ENCODE measurements at regions not wholly inside any gene's neighbourhood (a gene's known extent, or its start where the extent isn't known, plus 50 kb on each side); places are given as distances from the start of the nearest gene placed in this dataset.

GRCh38 chr14:28468191-28469151 is 298.1 kb upstream of the FOXG1 start:
- TF ChIP-seq CTCF (IDR thresholded peaks at IDR 0.05; ENCODE audit: low read depth, low read length): no peak
- Histone ChIP-seq H3K4me1 (ENCODE audit: low read depth) (peaks cover 11% of the 10 kb centered on the region), H3K27me3 (no peaks in the 10 kb centered on the region), H3K9me3 (ENCODE audit: low read depth) (no peaks in the 10 kb centered on the region), H3K27ac (peak overlapping the region; percentile 30), H3K4me3 (no peak overlapping the region), H3K36me3 (no peaks in the 10 kb centered on the region)
- peak in 1 of 2 donors; percentile 31 for DNase-seq (ENCODE audit: low read depth in 1 of 2, low spot score in 1 of 2)

- H3K4me3 ChIP-seq: no peak overlapping the region
These were observed 284.1 kb upstream of the FOXG1 start for GRCh38 chr14:28482251-28483040.

GRCh38 chr14:28483506-28483905 is 283.1 kb upstream of the FOXG1 start:
- Histone ChIP-seq H3K4me1 (ENCODE audit: low read depth) (no peaks in the 10 kb centered on the region), H3K4me3 (no peak overlapping the region), H3K9me3 (ENCODE audit: low read depth) (no peaks in the 10 kb centered on the region), H3K27ac (no peak overlapping the region), H3K27me3 (no peaks in the 10 kb centered on the region), H3K36me3 (no peaks in the 10 kb centered on the region)
- DNase-seq (ENCODE audit: low read depth in 1 of 2, low spot score in 1 of 2): no peak
- no peak for TF ChIP-seq CTCF (IDR thresholded peaks at IDR 0.05; ENCODE audit: low read depth, low read length)

More at GRCh38 chr14:28482251-28483040, 284.1 kb upstream of the FOXG1 start:
- no peaks in the 10 kb centered on the region for H3K9me3 ChIP-seq (ENCODE audit: low read depth)
- H3K27me3 ChIP-seq: no peaks in the 10 kb centered on the region
- no peaks in the 10 kb centered on the region for H3K4me1 ChIP-seq (ENCODE audit: low read depth)
- H3K36me3 ChIP-seq: no peaks in the 10 kb centered on the region
- no peak overlapping the region for H3K27ac ChIP-seq
- DNase-seq (ENCODE audit: low read depth in 1 of 2, low spot score in 1 of 2): no peak
- TF ChIP-seq CTCF (IDR thresholded peaks at IDR 0.05; ENCODE audit: low read depth, low read length): no peak

GRCh38 chr14:28488684-28489083 is 277.9 kb upstream of the FOXG1 start:
- H3K4me3 ChIP-seq: no peak overlapping the region
- no peaks in the 10 kb centered on the region for H3K4me1 ChIP-seq (ENCODE audit: low read depth)
- no peaks in the 10 kb centered on the region for H3K36me3 ChIP-seq
- H3K27ac ChIP-seq: no peak overlapping the region
- no peak for TF ChIP-seq CTCF (IDR thresholded peaks at IDR 0.05; ENCODE audit: low read depth, low read length)
- H3K27me3 ChIP-seq: no peaks in the 10 kb centered on the region
- no peaks in the 10 kb centered on the region for H3K9me3 ChIP-seq (ENCODE audit: low read depth)
- peak in 1 of 2 donors; percentile 4 for DNase-seq (ENCODE audit: low read depth in 1 of 2, low spot score in 1 of 2)

- TF ChIP-seq CTCF (IDR thresholded peaks at IDR 0.05; ENCODE audit: low read depth, low read length): no peak
- Histone ChIP-seq H3K27me3 (no peaks in the 10 kb centered on the region), H3K9me3 (ENCODE audit: low read depth) (no peaks in the 10 kb centered on the region), H3K36me3 (no peaks in the 10 kb centered on the region), H3K27ac (no peak overlapping the region), H3K4me3 (no peak overlapping the region), H3K4me1 (ENCODE audit: low read depth) (no peaks in the 10 kb centered on the region)
- no peak for DNase-seq (ENCODE audit: low read depth in 1 of 2, low spot score in 1 of 2)
These were observed 273.1 kb upstream of the FOXG1 start for GRCh38 chr14:28493516-28493915.
